ENCODE measurements at regions not wholly inside any gene's neighbourhood (a gene's known extent, or its start where the extent isn't known, plus 50 kb on each side); places are given as distances from the start of the nearest gene placed in this dataset.

DNA sequence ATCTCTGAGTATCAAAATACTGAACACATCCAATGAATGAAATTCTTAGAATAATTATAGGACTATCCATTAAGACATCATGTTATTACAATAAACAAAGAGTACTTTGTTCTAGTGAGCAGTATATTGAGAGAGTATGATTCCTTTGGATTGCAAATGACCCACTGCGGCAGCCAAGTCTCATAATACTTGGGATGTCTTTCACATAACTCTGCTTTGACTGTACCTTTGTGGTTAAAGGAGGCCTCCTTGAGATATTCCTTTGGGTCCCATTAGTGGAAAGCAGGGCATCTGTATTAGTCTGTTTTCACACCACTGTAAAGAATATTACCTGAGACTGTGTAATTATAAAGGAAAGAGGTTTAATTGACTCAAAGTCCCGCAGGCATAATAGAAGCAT, 593.8 kb downstream of the TRHDE start:
- H3K36me3 ChIP-seq (ENCODE audit: control insufficient read depth in 2 of 4, insufficient read depth in 4 of 4, low read length in 3 of 4): no peaks in the 10 kb centered on the region
- H3K9ac ChIP-seq (replicated peaks in 1 of 4; ENCODE audit: extremely low read depth in 1 of 4, low read depth in 3 of 4, low read length in 3 of 4): no peak overlapping the region
- no peak overlapping the region for H3K14ac ChIP-seq (ENCODE audit: insufficient read length)
- H3K4ac ChIP-seq (replicated peaks; ENCODE audit: insufficient read length, low read depth, low read length): no peak overlapping the region
- H3K56ac ChIP-seq (replicated peaks; ENCODE audit: insufficient read length, low read depth, low read length): no peak overlapping the region
- no peaks in the 10 kb centered on the region for H3K27me3 ChIP-seq (replicated peaks in 1 of 4; ENCODE audit: control insufficient read depth in 3 of 4, extremely low read depth in 1 of 4, insufficient read depth in 3 of 4, low read length in 3 of 4)
- ChIA-PET CTCF (ENCODE audit: partially characterized antibody) (no interaction called here), POLR2A (ENCODE audit: partially characterized antibody) (no interaction called here)
- no peak for DNase-seq (ENCODE audit: low read depth in 1 of 2, low spot score in 2 of 2)
- H3K4me1 ChIP-seq (replicated peaks in 1 of 4; ENCODE audit: control insufficient read depth in 3 of 4, insufficient read depth in 4 of 4, low read length in 3 of 4): no peaks in the 10 kb centered on the region
- no peak overlapping the region for H3K27ac ChIP-seq (ENCODE audit: low read depth, low read length)
- H2BK5ac ChIP-seq (ENCODE audit: low read depth, low read length): no peak overlapping the region
- no peaks in the 10 kb centered on the region for H3K9me3 ChIP-seq (ENCODE audit: insufficient read depth in 2 of 2, low read depth in 1 of 2, low read length in 1 of 2)
- FAIRE-seq: no peak
- no peak overlapping the region for H4K8ac ChIP-seq (ENCODE audit: extremely low read depth, insufficient read depth, low read length)
- no peak overlapping the region for H3K4me2 ChIP-seq (ENCODE audit: insufficient read depth in 1 of 2, low read depth in 2 of 2, low read length in 2 of 2)
- H2AFZ ChIP-seq (ENCODE audit: low read length): no peak overlapping the region
- no peak overlapping the region for H3K23ac ChIP-seq (ENCODE audit: insufficient read length)
- no peak overlapping the region for H4K91ac ChIP-seq (replicated peaks; ENCODE audit: insufficient read length, low read length)
- TF ChIP-seq PHF8 (conservative IDR thresholded peaks at IDR 0.05; ENCODE audit: low read depth, low read length): no peak
- TF ChIP-seq, protein P1, sequence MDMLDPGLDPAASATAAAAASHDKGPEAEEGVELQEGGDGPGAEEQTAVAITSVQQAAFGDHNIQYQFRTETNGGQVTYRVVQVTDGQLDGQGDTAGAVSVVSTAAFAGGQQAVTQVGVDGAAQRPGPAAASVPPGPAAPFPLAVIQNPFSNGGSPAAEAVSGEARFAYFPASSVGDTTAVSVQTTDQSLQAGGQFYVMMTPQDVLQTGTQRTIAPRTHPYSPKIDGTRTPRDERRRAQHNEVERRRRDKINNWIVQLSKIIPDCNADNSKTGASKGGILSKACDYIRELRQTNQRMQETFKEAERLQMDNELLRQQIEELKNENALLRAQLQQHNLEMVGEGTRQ (IDR thresholded peaks at IDR 0.05; ENCODE audit: low read length): no peak
- H2BK20ac ChIP-seq (ENCODE audit: low read length): no peak overlapping the region
- 87% methylated on average over 2 of the region's 2 CpGs; no CpG with 5 or more reads in 1 of the 2 experiments for WGBS, 2 experiments (ENCODE audit: extremely low coverage in 1 of 2, insufficient coverage in 1 of 2, insufficient read length in 1 of 2, insufficient replicate concordance in 2 of 2, low coverage in 1 of 2, low lambda C conversion rate in 2 of 2, missing lambda C conversion rate in 1 of 2)
- no peak overlapping the region for H2BK120ac ChIP-seq (replicated peaks; ENCODE audit: low read depth, low read length)
- H4K5ac ChIP-seq (ENCODE audit: insufficient read length, low read depth, low read length): no peak overlapping the region
- H3K18ac ChIP-seq (ENCODE audit: extremely low read depth, low read length): no peak overlapping the region
- H3K4me3 ChIP-seq (ENCODE audit: extremely low read depth in 1 of 4, insufficient read depth in 2 of 4, low read depth in 3 of 4, low read length in 4 of 4): no peak overlapping the region
- no peak overlapping the region for H2BK15ac ChIP-seq (ENCODE audit: low read length)
- no peaks in the 10 kb centered on the region for H3K23me2 ChIP-seq (ENCODE audit: low read depth, low read length)
- no peaks in the 10 kb centered on the region for H4K20me1 ChIP-seq (replicated peaks in 1 of 2; ENCODE audit: control insufficient read depth in 1 of 2, insufficient read depth in 2 of 2, low read length in 2 of 2)
- no peaks in the 10 kb centered on the region for H3K79me1 ChIP-seq (ENCODE audit: low read depth, low read length)
- H2BK12ac ChIP-seq (ENCODE audit: low read depth, low read length): no peak overlapping the region
- no peaks in the 10 kb centered on the region for H3K79me2 ChIP-seq (ENCODE audit: control insufficient read depth in 1 of 2, insufficient read depth in 2 of 2, low read length in 2 of 2)
- H2AK5ac ChIP-seq (ENCODE audit: low read depth, low read length): no peak overlapping the region

Data from H1 (cell line).